HCT116 (cell line): ENCODE measurements at regions not wholly inside any gene's neighbourhood (a gene's known extent, or its start where the extent isn't known, plus 50 kb on each side); places are given as distances from the start of the nearest gene placed in this dataset.

Experiments
- ATAC-seq: fragments of 200-7000 bp; cut with Tn5 transposase; 2 replicates; pipeline ENCODE4 v1.9.1; 2020; ENCODE audit warnings: mild to moderate bottlenecking, moderate library complexity
- BruUV-seq: library from RNA; stranded (reverse); fragments of 400-500 nt; replicated peaks from 2 replicates; lab custom pipeline; 2021; lab: Mats Ljungman, UMichigan
- CTCF ChIA-PET: fragments of 300-600 bp; sonication (Branson Sonifier 250); formaldehyde crosslinking; loops from one replicate; lab custom pipeline; 2021; ENCODE audit warnings: antibody characterized with exemption; lab: Charles Lee
- POLR2A ChIA-PET: fragments of 300-600, 350-600 bp; sonication (Branson Sonifier 250); formaldehyde crosslinking; loops from one replicate; lab custom pipeline; 2021; ENCODE audit warnings: antibody characterized with exemption; lab: Charles Lee
- RAD21 ChIA-PET, 2 experiments: fragments of 300-600 bp; sonication (Branson Sonifier 250); formaldehyde crosslinking; loops; one replicate each; lab custom pipeline; 2023; ENCODE audit warnings: low total read pairs in 2 of 2; ENCODE audit not compliant: uncharacterized antibody in 2 of 2, unreplicated experiment in 2 of 2, low non-redundant PET in 1 of 2; lab: Charles Lee
- DNase-seq: peaks from one replicate; pipeline ENCODE4 v3.0.0-alpha.2; 2010; ENCODE audit warnings: low read depth, low spot score
- H2AFZ ChIP-seq: fragments of 200-600 bp; shearing (Covaris generic), sonication (generic); 2 replicates; pipeline ENCODE4 v1.6.1; 2017; ENCODE audit warnings: low read depth, mixed run types, mixed read lengths, antibody characterized with exemption, low read length; ENCODE audit not compliant: poor library complexity, severe bottlenecking
- H3K27ac ChIP-seq: 2 replicates; pipeline ENCODE4 v1.5.1; 2012; ENCODE audit warnings: low read depth, low read length
- H3K27me3 ChIP-seq: fragments of 200-600 bp; sonication (generic); 2 replicates; pipeline ENCODE4 v1.6.1; 2016; ENCODE audit warnings: mixed run types, low read length, mixed read lengths; ENCODE audit not compliant: insufficient read depth
- H3K36me3 ChIP-seq, 2 experiments: fragments of 200-500 bp in 1 of 2; fragments of 200-600 bp in 1 of 2; sonication (Bioruptor generic) in 1 of 2; sonication (generic) in 1 of 2; 2 replicates each; pipeline versions ENCODE4 v1.5.1 to v1.6.1; 2014 to 2016; ENCODE audit warnings: low read length in 2 of 2, inconsistent platforms in 1 of 2, mixed read lengths in 1 of 2, mixed run types in 1 of 2; ENCODE audit not compliant: insufficient read depth in 2 of 2, control insufficient read depth in 1 of 2
- H3K4me1 ChIP-seq, 2 experiments: fragments of 200-600 bp in 1 of 2; sonication (generic) in 1 of 2; 2 replicates each; pipeline versions ENCODE4 v1.5.1 to v1.6.1; 2012 to 2017; ENCODE audit warnings: low read length in 2 of 2, inconsistent platforms in 1 of 2, mild to moderate bottlenecking in 1 of 2, mixed read lengths in 1 of 2, mixed run types in 1 of 2, moderate library complexity in 1 of 2; ENCODE audit not compliant: insufficient read depth in 2 of 2, control insufficient read depth in 1 of 2
- H3K4me2 ChIP-seq: fragments of 200-600 bp; sonication (generic); 2 replicates; pipeline ENCODE4 v1.6.1; 2017; ENCODE audit warnings: mixed run types, low read length, mixed read lengths
- H3K4me3 ChIP-seq, 2 experiments: fragments of 200-600 bp in 1 of 2; sonication (generic) in 1 of 2; replicated peaks in 1 of 2; 2 replicates each; pipeline ENCODE4 v1.5.1; 2011 to 2016; ENCODE audit warnings: low read length in 2 of 2, control low read depth in 1 of 2, low read depth in 1 of 2, mild to moderate bottlenecking in 1 of 2, mixed read lengths in 1 of 2, mixed run types in 1 of 2
- H3K79me2 ChIP-seq: fragments of 200-600 bp; sonication (generic); 2 replicates; pipeline ENCODE4 v1.6.1; 2017; ENCODE audit warnings: mild to moderate bottlenecking, mixed run types, low read length, moderate library complexity, mixed read lengths; ENCODE audit not compliant: insufficient read depth
- H3K9ac ChIP-seq: fragments of 200-600 bp; sonication (generic); 2 replicates; pipeline ENCODE4 v1.6.1; 2016; ENCODE audit warnings: low read length, mixed read lengths
- H3K9me2 ChIP-seq: fragments of 200-600 bp; sonication (generic), shearing (Covaris generic); 2 replicates; pipeline ENCODE4 v1.6.1; 2017; ENCODE audit warnings: mixed run types, mild to moderate bottlenecking, moderate library complexity; ENCODE audit not compliant: insufficient read depth
- H3K9me3 ChIP-seq, 2 experiments: fragments of 200-500 bp in 1 of 2; fragments of 200-600 bp in 1 of 2; sonication (Bioruptor generic) in 1 of 2; sonication (generic) in 1 of 2; 2 replicates each; pipeline ENCODE4 v1.6.1; 2014 to 2017; ENCODE audit warnings: low read length in 2 of 2, mixed read lengths in 2 of 2, inconsistent platforms in 1 of 2, low read depth in 1 of 2, mild to moderate bottlenecking in 1 of 2, mixed run types in 1 of 2, moderate library complexity in 1 of 2; ENCODE audit not compliant: control insufficient read depth in 1 of 2, insufficient read depth in 1 of 2
- H4K20me1 ChIP-seq: fragments of 200-600 bp; sonication (generic), shearing (Covaris generic); 2 replicates; pipeline ENCODE4 v1.6.1; 2017; ENCODE audit warnings: mixed run types, mild to moderate bottlenecking, moderate library complexity; ENCODE audit not compliant: insufficient read depth
- CBX3 ChIP-seq: IDR thresholded peaks from 2 replicates; pipeline ENCODE4 v1.6.1; 2012; ENCODE audit warnings: low read depth
- CEBPB ChIP-seq: IDR thresholded peaks from 2 replicates; pipeline ENCODE4 v1.6.1; 2012; ENCODE audit warnings: low read depth
- EGR1 ChIP-seq: IDR thresholded peaks from 2 replicates; pipeline ENCODE4 v1.6.1; 2012; ENCODE audit warnings: low read depth
- ELF1 ChIP-seq: IDR thresholded peaks from 2 replicates; pipeline ENCODE4 v1.6.1; 2012; ENCODE audit warnings: low read depth, borderline replicate concordance
- EZH2phosphoT487 ChIP-seq: fragments of 200-600 bp; IDR thresholded peaks from 2 replicates; pipeline ENCODE4 v1.6.1; 2018; ENCODE audit warnings: antibody characterized with exemption, borderline replicate concordance
- POLR2A ChIP-seq: IDR thresholded peaks from 2 replicates; pipeline ENCODE4 v1.7.0; 2011; ENCODE audit warnings: borderline replicate concordance; ENCODE audit not compliant: insufficient read depth, insufficient read length; ENCODE audit errors: extremely low read depth
- POLR2AphosphoS5 ChIP-seq: IDR thresholded peaks from 2 replicates; pipeline ENCODE4 v1.6.1; 2011; ENCODE audit warnings: mild to moderate bottlenecking, low read depth, low read length, moderate library complexity
- SIN3A ChIP-seq: IDR thresholded peaks from 2 replicates; pipeline ENCODE4 v1.6.1; 2012; ENCODE audit warnings: low read depth
- TCF7L2 ChIP-seq: IDR thresholded peaks from 2 replicates; pipeline ENCODE4 v1.7.0; 2011; ENCODE audit warnings: borderline replicate concordance, inconsistent platforms; ENCODE audit not compliant: insufficient read depth, insufficient read length; ENCODE audit errors: extremely low read depth
- ZBTB33 ChIP-seq: IDR thresholded peaks from 2 replicates; pipeline ENCODE4 v1.6.1; 2011; ENCODE audit warnings: mild to moderate bottlenecking, low read length, moderate library complexity; ENCODE audit not compliant: insufficient replicate concordance; ENCODE audit errors: extremely low read depth
- ZFX ChIP-seq: fragments of 450-650 bp; IDR thresholded peaks from 2 replicates; pipeline ENCODE4 v1.6.1; 2017
- ZNF274 ChIP-seq: fragments of 200-500 bp; sonication (Bioruptor generic); IDR thresholded peaks from 2 replicates; pipeline ENCODE4 v1.6.1; 2014; ENCODE audit warnings: mild to moderate bottlenecking, low read depth, low read length, inconsistent platforms
- intact Hi-C: fragments of 100-400 bp; cut with micrococcal nuclease; formaldehyde crosslinking; loops from 2 replicates; pipeline ENCODE4 v1.10.0; 2022
- TF ChIP-seq, protein P1 (sequence below), 3 experiments: fragments of 200-600 bp in 1 of 3; sonication (generic) in 1 of 3; IDR thresholded peaks in 2 of 3; conservative IDR thresholded peaks in 1 of 3; 2 replicates each; pipeline ENCODE4 v1.5.1; 2012 to 2017; ENCODE audit warnings: low read depth in 2 of 3, low read length in 2 of 3, antibody characterized with exemption in 1 of 3, borderline replicate concordance in 1 of 3, control low read depth in 1 of 3, mild to moderate bottlenecking in 1 of 3, mixed read lengths in 1 of 3, mixed run types in 1 of 3, moderate library complexity in 1 of 3; ENCODE audit not compliant: insufficient read depth in 1 of 3

- Histone ChIP-seq H3K4me1 (peaks cover 0 to 8% of the 10 kb centered on the region in 2 experiments; a peak in 3 of 4 replicates), H3K9me3 (no peaks in the 10 kb centered on the region), H4K20me1 (no peaks in the 10 kb centered on the region), H3K27ac (no peak overlapping the region), H2AFZ (no peak overlapping the region), H3K4me3 (no peak overlapping the region), H3K9ac (no peak overlapping the region), H3K4me2 (no peak overlapping the region), H3K36me3 (no peaks in the 10 kb centered on the region), H3K27me3 (peaks cover 45% of the 10 kb centered on the region), H3K9me2 (no peaks in the 10 kb centered on the region), H3K79me2 (no peaks in the 10 kb centered on the region)
- POLR2A ChIA-PET: no interaction called here
- intact Hi-C loops: no loop called here
- CTCF ChIA-PET: no interaction called here
- ATAC-seq (peak; percentile 33; the same call in 1 of the 2 replicates), DNase-seq (no peak)
- RAD21 ChIA-PET: no interaction called here
- TF ChIP-seq ELF1 (no peak), CBX3 (no peak), EGR1 (no peak), ZFX (no peak), ZBTB33 (no peak), EZH2phosphoT487 (no peak), TCF7L2 (no peak), POLR2A (no peak), ZNF274 (no peak), CEBPB (no peak), POLR2AphosphoS5 (no peak), SIN3A (no peak)
- TF ChIP-seq, protein P1, sequence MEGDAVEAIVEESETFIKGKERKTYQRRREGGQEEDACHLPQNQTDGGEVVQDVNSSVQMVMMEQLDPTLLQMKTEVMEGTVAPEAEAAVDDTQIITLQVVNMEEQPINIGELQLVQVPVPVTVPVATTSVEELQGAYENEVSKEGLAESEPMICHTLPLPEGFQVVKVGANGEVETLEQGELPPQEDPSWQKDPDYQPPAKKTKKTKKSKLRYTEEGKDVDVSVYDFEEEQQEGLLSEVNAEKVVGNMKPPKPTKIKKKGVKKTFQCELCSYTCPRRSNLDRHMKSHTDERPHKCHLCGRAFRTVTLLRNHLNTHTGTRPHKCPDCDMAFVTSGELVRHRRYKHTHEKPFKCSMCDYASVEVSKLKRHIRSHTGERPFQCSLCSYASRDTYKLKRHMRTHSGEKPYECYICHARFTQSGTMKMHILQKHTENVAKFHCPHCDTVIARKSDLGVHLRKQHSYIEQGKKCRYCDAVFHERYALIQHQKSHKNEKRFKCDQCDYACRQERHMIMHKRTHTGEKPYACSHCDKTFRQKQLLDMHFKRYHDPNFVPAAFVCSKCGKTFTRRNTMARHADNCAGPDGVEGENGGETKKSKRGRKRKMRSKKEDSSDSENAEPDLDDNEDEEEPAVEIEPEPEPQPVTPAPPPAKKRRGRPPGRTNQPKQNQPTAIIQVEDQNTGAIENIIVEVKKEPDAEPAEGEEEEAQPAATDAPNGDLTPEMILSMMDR (IDR thresholded peaks at IDR 0.05 in 2 of 3, conservative IDR thresholded peaks at IDR 0.05 in 1 of 3; ENCODE audit: borderline replicate concordance in 1 of 3, insufficient read depth in 1 of 3, low read depth in 2 of 3, low read length in 2 of 3): no peak; a peak in 1 of 6 replicates
- no TSS peak for BruUV-seq
These were observed 133.4 kb downstream of the AACS start for GRCh38 chr12:125198652-125199051.
